WTC11 (cell line): ENCODE measurements at regions not wholly inside any gene's neighbourhood (a gene's known extent, or its start where the extent isn't known, plus 50 kb on each side); places are given as distances from the start of the nearest gene placed in this dataset.

Experiments
- ATAC-seq: fragments of 200-7000 bp; cut with Tn5 transposase; 2 replicates; pipeline ENCODE4 v1.10.0; 2021; ENCODE audit warnings: mild to moderate bottlenecking, moderate library complexity
- CTCF ChIA-PET: fragments of 300-600 bp; sonication (Branson Sonifier 250); formaldehyde crosslinking; loops from one replicate; lab custom pipeline; 2021; ENCODE audit warnings: antibody characterized with exemption; lab: Charles Lee
- POLR2A ChIA-PET: fragments of 350-600 bp; sonication (Branson Sonifier 250); formaldehyde crosslinking; loops from one replicate; lab custom pipeline; 2021; ENCODE audit warnings: antibody characterized with exemption; lab: Charles Lee
- DNase-seq: peaks from one replicate; pipeline ENCODE4 v3.0.0; 2021; ENCODE audit warnings: low spot score
- H3K27ac Mint-ChIP-seq: 2 replicates; pipeline ENCODE4 v1.8.0; 2021; ENCODE audit warnings: mixed read lengths
- H3K27me3 Mint-ChIP-seq: 2 replicates; pipeline ENCODE4 v1.8.0; 2021; ENCODE audit warnings: low read depth, mild to moderate bottlenecking, moderate library complexity, mixed read lengths
- H3K36me3 Mint-ChIP-seq: 2 replicates; pipeline ENCODE4 v1.8.0; 2021; ENCODE audit warnings: mixed read lengths
- H3K4me1 Mint-ChIP-seq: 2 replicates; pipeline ENCODE4 v1.8.0; 2022; ENCODE audit warnings: mixed read lengths
- H3K4me3 Mint-ChIP-seq: 2 replicates; pipeline ENCODE4 v1.8.0; 2021; ENCODE audit warnings: mild to moderate bottlenecking, moderate library complexity, mixed read lengths
- H3K9me3 Mint-ChIP-seq: 2 replicates; pipeline ENCODE4 v1.8.0; 2021; ENCODE audit warnings: mixed read lengths
- GTF2I ChIP-seq: fragments of 250-450 bp; sonication (Bioruptor Pico); conservative IDR thresholded peaks from 2 replicates; pipeline ENCODE4 v1.4.0; 2021; ENCODE audit warnings: mild to moderate bottlenecking
- HMGXB4 ChIP-seq: sonication (generic); formaldehyde crosslinking; IDR thresholded peaks from 2 replicates; pipeline ENCODE4 v1.8.1; 2023; ENCODE audit warnings: mild to moderate bottlenecking, moderate library complexity, missing genetic modification reagents
- NR2C2 ChIP-seq: sonication (generic); formaldehyde crosslinking; IDR thresholded peaks from 2 replicates; pipeline ENCODE4 v1.8.0; 2022; ENCODE audit warnings: mild to moderate bottlenecking, missing genetic modification reagents
- PRRX2 ChIP-seq: fragments of 250-450 bp; sonication (Bioruptor Pico); IDR thresholded peaks from 2 replicates; pipeline ENCODE4 v1.8.0; 2021; ENCODE audit warnings: mild to moderate bottlenecking
- RORB ChIP-seq: fragments of 250-450 bp; sonication (Bioruptor Pico); IDR thresholded peaks from 2 replicates; pipeline ENCODE4 v1.9.0; 2021; ENCODE audit warnings: mild to moderate bottlenecking
- SOX15 ChIP-seq: fragments of 250-450 bp; sonication (Bioruptor Pico); IDR thresholded peaks from 2 replicates; pipeline ENCODE4 v1.9.0; 2021; ENCODE audit warnings: mild to moderate bottlenecking
- TEAD4 ChIP-seq: sonication (generic); formaldehyde crosslinking; IDR thresholded peaks from 2 replicates; pipeline ENCODE4 v1.8.0; 2022; ENCODE audit warnings: mild to moderate bottlenecking, missing genetic modification reagents
- ZNF138 ChIP-seq: sonication (generic); formaldehyde crosslinking; conservative IDR thresholded peaks from 2 replicates; pipeline ENCODE4 v1.8.1; 2022; ENCODE audit warnings: mild to moderate bottlenecking, moderate library complexity, missing genetic modification reagents
- ZNF219 ChIP-seq: sonication (generic); formaldehyde crosslinking; IDR thresholded peaks from 2 replicates; pipeline ENCODE4 v1.8.0; 2023; ENCODE audit warnings: missing genetic modification reagents, mild to moderate bottlenecking, borderline replicate concordance
- ZNF317 ChIP-seq: sonication (generic); formaldehyde crosslinking; IDR thresholded peaks from 2 replicates; pipeline ENCODE4 v1.8.1; 2023; ENCODE audit warnings: low read depth, mild to moderate bottlenecking, moderate library complexity, missing genetic modification reagents, borderline replicate concordance
- ZNF512 ChIP-seq: sonication (generic); formaldehyde crosslinking; IDR thresholded peaks from 2 replicates; pipeline ENCODE4 v1.8.1; 2022; ENCODE audit warnings: missing genetic modification reagents, borderline replicate concordance
- TF ChIP-seq, protein P1 (sequence below): sonication (generic); formaldehyde crosslinking; IDR thresholded peaks from 2 replicates; pipeline ENCODE4 v1.8.1; 2022; ENCODE audit warnings: mild to moderate bottlenecking, missing genetic modification reagents, moderate library complexity, borderline replicate concordance
- TF ChIP-seq, protein P2 (sequence below): fragments of 250-450 bp; sonication (Bioruptor Pico); IDR thresholded peaks from 2 replicates; pipeline ENCODE4 v1.9.0; 2021; ENCODE audit warnings: moderate library complexity, mild to moderate bottlenecking, inconsistent platforms, borderline replicate concordance
- TF ChIP-seq, protein P3 (sequence below): sonication (generic); formaldehyde crosslinking; IDR thresholded peaks from 2 replicates; pipeline ENCODE4 v1.8.1; 2023; ENCODE audit warnings: mild to moderate bottlenecking, missing genetic modification reagents, moderate library complexity
- TF ChIP-seq, protein P4 (sequence below): sonication (generic); formaldehyde crosslinking; IDR thresholded peaks from 2 replicates; pipeline ENCODE4 v1.8.0; 2022; ENCODE audit warnings: mild to moderate bottlenecking, missing genetic modification reagents

- TF ChIP-seq ZNF512 (no peak), ZNF317 (CRISPR knock-in tag) (no peak), NR2C2 (CRISPR knock-in tag) (no peak), ZNF138 (CRISPR knock-in tag) (no peak), HMGXB4 (CRISPR knock-in tag) (no peak), PRRX2 (CRISPR knock-in tag) (no peak), ZNF219 (CRISPR knock-in tag) (no peak)
- TF ChIP-seq, protein P1, sequence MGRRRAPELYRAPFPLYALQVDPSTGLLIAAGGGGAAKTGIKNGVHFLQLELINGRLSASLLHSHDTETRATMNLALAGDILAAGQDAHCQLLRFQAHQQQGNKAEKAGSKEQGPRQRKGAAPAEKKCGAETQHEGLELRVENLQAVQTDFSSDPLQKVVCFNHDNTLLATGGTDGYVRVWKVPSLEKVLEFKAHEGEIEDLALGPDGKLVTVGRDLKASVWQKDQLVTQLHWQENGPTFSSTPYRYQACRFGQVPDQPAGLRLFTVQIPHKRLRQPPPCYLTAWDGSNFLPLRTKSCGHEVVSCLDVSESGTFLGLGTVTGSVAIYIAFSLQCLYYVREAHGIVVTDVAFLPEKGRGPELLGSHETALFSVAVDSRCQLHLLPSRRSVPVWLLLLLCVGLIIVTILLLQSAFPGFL = no peak
Measured at GRCh38 chr3:101170806-101171558, 149.4 kb downstream of the IMPG2 start (continued).

- Mint-ChIP-seq H3K27me3 (no peaks in the 10 kb centered on the region), H3K36me3 (no peaks in the 10 kb centered on the region), H3K9me3 (peaks cover 9% of the 10 kb centered on the region; the same call in 1 of the 2 replicates), H3K4me3 (no peak overlapping the region), H3K4me1 (no peaks in the 10 kb centered on the region), H3K27ac (no peak overlapping the region)
- POLR2A ChIA-PET = no interaction called here
- no peak for ATAC-seq
- CTCF ChIA-PET = no interaction called here
- TF ChIP-seq SOX15 (CRISPR knock-in tag) (no peak), RORB (CRISPR knock-in tag) (no peak), GTF2I (no peak), PRRX2 (CRISPR knock-in tag) (no peak), TEAD4 (no peak), ZNF219 (CRISPR knock-in tag) (no peak)
- TF ChIP-seq, protein P2, sequence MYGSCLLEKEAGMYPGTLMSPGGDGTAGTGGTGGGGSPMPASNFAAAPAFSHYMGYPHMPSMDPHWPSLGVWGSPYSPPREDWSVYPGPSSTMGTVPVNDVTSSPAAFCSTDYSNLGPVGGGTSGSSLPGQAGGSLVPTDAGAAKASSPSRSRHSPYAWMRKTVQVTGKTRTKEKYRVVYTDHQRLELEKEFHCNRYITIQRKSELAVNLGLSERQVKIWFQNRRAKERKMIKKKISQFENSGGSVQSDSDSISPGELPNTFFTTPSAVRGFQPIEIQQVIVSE (CRISPR knock-in tag) = no peak
- TF ChIP-seq, protein P1 = no peak
- TF ChIP-seq, protein P3, sequence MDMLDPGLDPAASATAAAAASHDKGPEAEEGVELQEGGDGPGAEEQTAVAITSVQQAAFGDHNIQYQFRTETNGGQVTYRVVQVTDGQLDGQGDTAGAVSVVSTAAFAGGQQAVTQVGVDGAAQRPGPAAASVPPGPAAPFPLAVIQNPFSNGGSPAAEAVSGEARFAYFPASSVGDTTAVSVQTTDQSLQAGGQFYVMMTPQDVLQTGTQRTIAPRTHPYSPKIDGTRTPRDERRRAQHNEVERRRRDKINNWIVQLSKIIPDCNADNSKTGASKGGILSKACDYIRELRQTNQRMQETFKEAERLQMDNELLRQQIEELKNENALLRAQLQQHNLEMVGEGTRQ (CRISPR knock-in tag) = no peak
- TF ChIP-seq, protein P4, sequence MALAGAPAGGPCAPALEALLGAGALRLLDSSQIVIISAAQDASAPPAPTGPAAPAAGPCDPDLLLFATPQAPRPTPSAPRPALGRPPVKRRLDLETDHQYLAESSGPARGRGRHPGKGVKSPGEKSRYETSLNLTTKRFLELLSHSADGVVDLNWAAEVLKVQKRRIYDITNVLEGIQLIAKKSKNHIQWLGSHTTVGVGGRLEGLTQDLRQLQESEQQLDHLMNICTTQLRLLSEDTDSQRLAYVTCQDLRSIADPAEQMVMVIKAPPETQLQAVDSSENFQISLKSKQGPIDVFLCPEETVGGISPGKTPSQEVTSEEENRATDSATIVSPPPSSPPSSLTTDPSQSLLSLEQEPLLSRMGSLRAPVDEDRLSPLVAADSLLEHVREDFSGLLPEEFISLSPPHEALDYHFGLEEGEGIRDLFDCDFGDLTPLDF (CRISPR knock-in tag) = no peak
- DNase-seq = no peak
Measured at GRCh38 chr3:101170062-101170771, 150.2 kb downstream of the IMPG2 start.
